BJ (cell line): ENCODE measurements at regions not wholly inside any gene's neighbourhood (a gene's known extent, or its start where the extent isn't known, plus 50 kb on each side); places are given as distances from the start of the nearest gene placed in this dataset.

ENCODE experiments used
- CTCF ChIA-PET: fragments of 350-600 bp; formaldehyde crosslinking; extraction: SDS; loops from one replicate; lab custom pipeline; 2021; ENCODE audit warnings: antibody characterized with exemption, inconsistent platforms; lab: Yijun Ruan, JAX
- POLR2A ChIA-PET: fragments of 300-600 bp; sonication (Branson Sonifier 250); formaldehyde crosslinking; extraction: SDS; loops from one replicate; lab custom pipeline; 2021; ENCODE audit warnings: antibody characterized with exemption; lab: Charles Lee
- DNase-seq: peaks from one replicate; pipeline ENCODE4 v3.0.0-alpha.2; 2011; ENCODE audit warnings: low read depth
- H3K27me3 ChIP-seq: 2 replicates; pipeline ENCODE4 v1.6.0; 2011; ENCODE audit warnings: low read length; ENCODE audit not compliant: control insufficient read depth, insufficient read depth
- H3K36me3 ChIP-seq: 2 replicates; pipeline ENCODE4 v1.5.1; 2011; ENCODE audit warnings: low read length; ENCODE audit not compliant: control insufficient read depth, insufficient read depth
- H3K4me3 ChIP-seq: 2 replicates; pipeline ENCODE4 v1.5.1; 2011; ENCODE audit warnings: low read depth, mild to moderate bottlenecking, control low read depth, low read length
- TF ChIP-seq, protein P1 (sequence below): IDR thresholded peaks from 2 replicates; pipeline ENCODE4 v1.5.1; 2011; ENCODE audit warnings: low read depth, mild to moderate bottlenecking, control low read depth, inconsistent platforms, low read length, moderate library complexity; ENCODE audit not compliant: insufficient read depth

DNA sequence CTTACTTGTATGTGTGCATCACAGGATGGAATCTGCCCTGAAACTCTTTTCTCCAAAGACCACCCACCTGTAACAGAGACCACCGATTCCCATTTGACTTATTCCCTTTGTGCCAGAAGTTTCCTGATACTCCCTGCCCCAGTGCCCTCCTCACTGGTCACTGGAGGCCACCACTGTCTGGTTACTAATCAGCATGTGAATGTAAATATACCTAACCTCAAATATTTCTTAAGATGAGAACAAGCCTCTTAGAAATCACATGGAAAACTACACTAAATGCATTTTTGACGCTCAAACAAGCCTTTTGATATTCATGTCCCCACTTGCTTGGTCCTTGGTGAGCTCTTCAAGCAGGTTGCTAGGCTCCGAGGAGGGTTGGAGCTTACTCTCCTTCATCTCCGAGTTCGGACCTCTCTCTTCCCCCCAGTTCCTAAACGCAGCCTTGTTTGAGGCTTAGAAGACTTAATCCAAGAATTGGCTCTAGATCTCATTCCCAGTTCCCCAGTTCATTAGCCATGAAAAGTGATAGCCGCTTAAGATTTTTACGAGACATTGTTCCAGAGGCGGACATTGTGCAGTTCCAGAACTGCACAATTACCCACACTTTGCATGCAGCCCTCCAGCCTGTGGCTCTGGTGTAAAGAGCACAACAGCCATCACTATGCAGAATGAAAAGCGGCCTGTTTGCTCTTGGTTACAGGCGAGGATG is 579.2 kb upstream of the PSMD7 start:
- ChIA-PET POLR2A (no interaction called here), CTCF (no interaction called here)
- no peak overlapping the region for H3K4me3 ChIP-seq
- no peaks in the 10 kb centered on the region for H3K36me3 ChIP-seq
- H3K27me3 ChIP-seq = no peaks in the 10 kb centered on the region
- no peak for DNase-seq
- TF ChIP-seq, protein P1, sequence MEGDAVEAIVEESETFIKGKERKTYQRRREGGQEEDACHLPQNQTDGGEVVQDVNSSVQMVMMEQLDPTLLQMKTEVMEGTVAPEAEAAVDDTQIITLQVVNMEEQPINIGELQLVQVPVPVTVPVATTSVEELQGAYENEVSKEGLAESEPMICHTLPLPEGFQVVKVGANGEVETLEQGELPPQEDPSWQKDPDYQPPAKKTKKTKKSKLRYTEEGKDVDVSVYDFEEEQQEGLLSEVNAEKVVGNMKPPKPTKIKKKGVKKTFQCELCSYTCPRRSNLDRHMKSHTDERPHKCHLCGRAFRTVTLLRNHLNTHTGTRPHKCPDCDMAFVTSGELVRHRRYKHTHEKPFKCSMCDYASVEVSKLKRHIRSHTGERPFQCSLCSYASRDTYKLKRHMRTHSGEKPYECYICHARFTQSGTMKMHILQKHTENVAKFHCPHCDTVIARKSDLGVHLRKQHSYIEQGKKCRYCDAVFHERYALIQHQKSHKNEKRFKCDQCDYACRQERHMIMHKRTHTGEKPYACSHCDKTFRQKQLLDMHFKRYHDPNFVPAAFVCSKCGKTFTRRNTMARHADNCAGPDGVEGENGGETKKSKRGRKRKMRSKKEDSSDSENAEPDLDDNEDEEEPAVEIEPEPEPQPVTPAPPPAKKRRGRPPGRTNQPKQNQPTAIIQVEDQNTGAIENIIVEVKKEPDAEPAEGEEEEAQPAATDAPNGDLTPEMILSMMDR = no peak

DNA sequence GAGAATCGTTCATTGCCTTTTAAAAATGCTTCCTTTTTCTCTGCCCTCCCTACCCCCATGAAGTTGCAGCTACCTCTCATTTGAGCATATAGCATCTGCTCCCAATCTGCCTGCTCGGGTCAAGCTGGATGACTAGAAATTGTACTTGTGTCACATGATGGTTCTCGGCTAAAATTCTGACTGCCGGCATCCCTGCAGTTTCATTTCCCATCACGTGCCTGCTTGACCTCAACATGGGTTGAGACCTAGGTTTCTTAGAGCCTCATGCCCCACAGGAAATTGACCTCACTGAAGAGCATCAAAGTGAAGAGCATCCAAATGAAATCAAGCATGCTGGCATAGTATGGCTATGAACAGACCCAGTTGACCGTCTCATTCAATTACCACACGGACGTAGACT is 581.6 kb upstream of the PSMD7 start:
- TF ChIP-seq, protein P1 = no peak
- H3K4me3 ChIP-seq = no peak overlapping the region
- no peaks in the 10 kb centered on the region for H3K36me3 ChIP-seq
- DNase-seq = no peak
- no peaks in the 10 kb centered on the region for H3K27me3 ChIP-seq
- POLR2A ChIA-PET = no interaction called here
- CTCF ChIA-PET = interaction anchor here (0.9 to 1.2 kb wide), 2 partner anchors 18 to 241 kb away, joined by 3 to 4 read pairs; no protein-coding TSS in a partner anchor

DNA sequence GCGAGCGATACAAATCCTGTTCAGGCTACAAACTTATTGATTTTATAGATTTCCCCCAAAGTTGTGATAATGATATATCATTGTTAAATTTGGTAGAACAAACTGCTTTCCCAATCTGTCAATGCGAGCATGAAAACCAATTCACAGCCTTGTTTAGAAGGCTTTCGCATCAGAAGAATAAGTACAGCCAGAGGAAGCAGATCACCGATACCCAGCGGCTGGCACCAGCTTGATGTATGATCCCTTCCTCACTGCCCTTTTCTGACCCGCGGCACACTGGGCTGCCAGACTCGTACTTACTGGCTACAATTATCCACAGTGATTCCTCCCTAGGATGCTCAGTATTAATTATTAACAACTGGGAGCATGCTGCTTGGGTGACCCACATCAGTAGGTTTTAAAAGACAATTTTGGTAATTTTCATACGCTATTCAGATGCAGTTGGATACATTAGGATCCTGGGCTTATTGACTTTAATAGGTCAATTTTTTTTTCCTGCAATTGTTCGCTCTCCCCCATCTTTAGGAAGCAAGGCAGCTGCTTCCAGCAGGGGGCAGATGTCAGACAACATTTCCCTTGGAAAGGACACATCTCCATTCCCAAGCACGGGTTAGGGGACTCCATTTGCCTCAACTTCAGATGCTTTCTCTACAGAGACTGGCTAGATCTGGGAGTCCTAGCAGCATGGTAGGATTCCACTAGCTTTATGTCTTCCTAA is 582.7 kb upstream of the PSMD7 start:
- POLR2A ChIA-PET = no interaction called here
- CTCF ChIA-PET = interaction anchor here (1.2 kb wide), 1 partner anchor 242 kb away, joined by 4 read pairs; no protein-coding TSS in a partner anchor
- TF ChIP-seq, protein P1 = peak; percentile 39
- Histone ChIP-seq H3K27me3 (no peaks in the 10 kb centered on the region), H3K36me3 (no peaks in the 10 kb centered on the region), H3K4me3 (no peak overlapping the region)
- no peak for DNase-seq

DNA sequence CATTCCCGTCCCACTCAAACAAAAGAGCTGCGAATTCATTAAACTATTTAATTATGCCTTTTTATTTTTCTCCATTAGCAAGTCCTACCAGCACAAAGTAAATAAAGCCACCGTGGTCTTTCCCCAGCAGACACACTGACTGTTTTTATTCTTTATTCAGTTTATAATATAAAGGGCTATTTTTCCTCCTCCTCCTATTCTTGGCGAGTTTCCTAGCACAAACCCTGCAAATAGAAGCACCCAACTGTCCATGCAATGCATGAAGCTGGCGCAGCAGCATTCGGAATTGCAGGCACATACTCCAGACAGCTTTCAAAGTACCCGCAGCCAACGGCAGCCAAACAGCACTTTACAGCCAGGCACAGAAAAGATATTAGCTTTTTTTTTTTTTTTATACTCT is 583.4 kb upstream of the PSMD7 start:
- Histone ChIP-seq H3K27me3 (no peaks in the 10 kb centered on the region), H3K4me3 (no peak overlapping the region), H3K36me3 (no peaks in the 10 kb centered on the region)
- ChIA-PET POLR2A (no interaction called here), CTCF (no interaction called here)
- no peak for DNase-seq
- TF ChIP-seq, protein P1 = no peak

DNA sequence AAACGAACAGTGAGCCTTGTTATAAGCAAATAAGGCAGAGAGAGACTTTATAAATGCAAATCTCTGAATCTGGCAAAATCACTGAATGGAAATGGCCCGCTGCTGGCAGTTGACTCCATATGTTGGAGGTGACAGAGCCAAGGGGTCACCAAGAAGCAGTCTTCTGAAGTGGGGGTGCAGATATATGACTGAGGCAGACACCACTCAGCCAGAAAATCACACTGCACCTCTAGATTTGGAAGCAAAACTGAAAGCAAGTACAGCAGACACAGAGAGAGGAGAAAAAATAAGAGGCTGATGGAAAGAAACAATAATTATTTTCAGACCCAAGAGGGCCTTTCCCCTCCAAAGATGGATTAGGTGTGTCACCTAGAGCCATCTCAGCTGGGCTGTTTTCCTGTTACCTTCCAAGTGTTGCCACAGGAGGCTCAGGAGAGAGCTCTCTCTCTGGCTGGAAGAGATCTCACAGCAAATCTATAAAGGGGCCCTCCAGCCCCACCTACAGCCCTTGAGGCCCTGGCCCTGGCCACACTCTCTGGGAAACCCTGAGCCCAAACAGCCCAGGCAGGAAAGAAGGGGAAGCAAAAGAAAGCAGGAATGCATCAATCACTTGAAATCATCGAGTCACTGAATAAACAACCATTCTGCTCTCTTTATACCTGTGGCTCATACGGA is 585.1 kb upstream of the PSMD7 start:
- DNase-seq = no peak
- POLR2A ChIA-PET = no interaction called here
- H3K36me3 ChIP-seq = no peaks in the 10 kb centered on the region
- CTCF ChIA-PET = interaction anchor here (1.0 to 1.2 kb wide), 2 partner anchors 11 to 23 kb away, joined by 3 read pairs; no protein-coding TSS in a partner anchor
- no peak overlapping the region for H3K4me3 ChIP-seq
- H3K27me3 ChIP-seq = no peaks in the 10 kb centered on the region
- TF ChIP-seq, protein P1 = no peak
